Left renal pelvis (tissue), 4 donors: ENCODE measurements at regions not wholly inside any gene's neighbourhood (a gene's known extent, or its start where the extent isn't known, plus 50 kb on each side); places are given as distances from the start of the nearest gene placed in this dataset.

Experiments used
- DNase-seq, 4 donors: peaks; one replicate each; pipeline ENCODE4 v3.0.0-alpha.2; 2013; ENCODE audit warnings: low read depth in 4 of 4, low spot score in 3 of 4

DNA sequence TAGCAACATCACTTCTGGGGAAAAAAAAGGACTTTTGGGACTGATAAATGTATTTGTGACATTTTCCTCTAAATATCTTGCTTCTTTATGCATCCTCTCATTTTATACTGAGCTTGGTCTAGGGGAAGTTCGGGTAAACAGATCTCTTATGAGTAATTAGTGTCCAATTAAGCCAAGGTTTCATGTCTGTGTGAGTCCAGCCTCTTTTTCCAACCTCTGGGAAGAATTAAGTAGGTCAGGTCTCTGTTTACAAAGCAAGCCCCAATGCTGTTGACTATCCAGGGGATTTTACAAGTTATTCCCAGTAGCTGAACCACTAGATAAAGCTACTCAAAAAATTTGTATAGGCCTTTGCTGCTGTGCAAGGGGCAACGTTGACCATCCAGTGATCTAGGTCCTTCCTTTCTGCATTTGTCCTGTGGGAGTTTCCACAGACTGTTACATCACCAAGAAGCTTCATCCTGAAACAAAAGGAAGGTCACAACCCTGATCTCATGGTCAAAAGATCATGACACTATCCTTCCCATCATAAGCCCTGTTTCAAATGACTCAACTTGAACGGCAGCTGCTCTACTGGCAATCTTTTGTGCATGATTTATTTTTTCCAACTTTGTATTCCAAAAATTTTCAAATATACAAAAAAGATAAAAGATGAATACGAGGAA, 74.3 kb downstream of the ETS2 start:
- no peak for DNase-seq

DNA sequence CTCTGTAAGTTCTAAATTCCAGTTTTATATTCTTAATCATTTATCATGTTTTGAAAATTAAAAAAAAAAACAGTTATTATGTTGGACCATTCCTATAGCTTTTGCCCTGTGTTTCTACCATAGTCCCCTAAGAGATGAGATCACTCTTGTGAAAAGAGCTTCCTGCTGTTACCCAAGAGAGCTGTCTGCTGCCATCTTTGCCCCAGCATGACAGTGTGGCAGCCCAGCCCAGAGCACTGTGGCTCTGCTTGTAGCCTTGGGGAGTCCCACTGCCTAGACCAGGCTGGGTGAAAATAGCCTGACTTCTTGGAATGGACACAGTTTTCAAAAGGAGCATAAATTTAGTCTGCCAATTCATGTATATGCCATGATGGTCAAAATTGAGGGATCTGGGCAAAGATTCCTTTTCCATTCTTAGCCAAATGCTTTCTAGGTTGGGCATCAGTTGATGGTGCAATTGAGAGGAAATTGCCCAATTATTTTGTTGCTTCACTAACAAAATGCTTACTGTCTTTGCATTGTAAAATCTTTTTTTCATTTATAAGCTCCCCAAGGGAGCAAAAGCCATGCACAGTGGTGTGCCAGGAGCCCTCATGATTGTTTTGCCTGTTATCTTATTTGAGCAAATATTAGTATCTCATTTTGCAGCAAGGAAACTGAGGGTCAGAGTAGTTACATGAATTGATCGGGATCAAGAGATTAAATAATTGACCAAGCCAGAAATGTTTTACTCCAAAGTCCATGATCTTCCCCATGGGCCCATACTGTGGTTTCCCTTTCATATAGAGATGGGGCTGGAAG, 72.8 kb downstream of the ETS2 start:
- no peak for DNase-seq

- no peak for DNase-seq
These were observed 70.2 kb downstream of the ETS2 start for GRCh38 chr21:38875694-38876492.
